Uterus (tissue), 3 donors: ENCODE measurements at regions not wholly inside any gene's neighbourhood (a gene's known extent, or its start where the extent isn't known, plus 50 kb on each side); places are given as distances from the start of the nearest gene placed in this dataset.

Experiments
- DNase-seq, 2 donors: peaks; one replicate each; pipeline ENCODE4 v3.0.0-alpha.2; 2019 to 2020
- H3K27ac ChIP-seq, 2 donors: fragments of 200-600 bp; sonication (generic); 1 replicate in 1 of 2; 2 replicates in 1 of 2; pipeline ENCODE4 v1.5.1; 2016 to 2018
- H3K27me3 ChIP-seq, 2 donors: fragments of 200-600 bp; sonication (generic); one replicate each; pipeline ENCODE4 v1.5.1; 2018 to 2019; ENCODE audit warnings: control low read depth in 1 of 2
- H3K36me3 ChIP-seq, 2 donors: fragments of 200-600 bp; sonication (generic); one replicate each; pipeline ENCODE4 v1.5.1; 2019; ENCODE audit warnings: control low read depth in 1 of 2
- H3K4me1 ChIP-seq, 2 donors: fragments of 200-600 bp; sonication (generic); one replicate each; pipeline ENCODE4 v1.5.1; 2018 to 2019; ENCODE audit warnings: control low read depth in 1 of 2
- H3K4me3 ChIP-seq, 2 donors: fragments of 200-600 bp; sonication (generic); 1 replicate in 1 of 2; 2 replicates in 1 of 2; pipeline ENCODE4 v1.5.1; 2018 to 2019; ENCODE audit warnings: mild to moderate bottlenecking in 1 of 2
- H3K9me3 ChIP-seq, 2 donors: fragments of 200-600 bp; sonication (generic); one replicate each; pipeline ENCODE4 v1.5.1; 2019; ENCODE audit warnings: control low read depth in 1 of 2
- CTCF ChIP-seq, 4 experiments: fragments of 200-600 bp in 2 of 4; fragments of 450-650 bp in 2 of 4; sonication (generic) in 2 of 4; IDR thresholded peaks; one replicate each; pipeline ENCODE4 v1.5.1; 2016 to 2019; ENCODE audit warnings: antibody characterized with exemption in 4 of 4, mild to moderate bottlenecking in 2 of 4, moderate library complexity in 1 of 4
- POLR2A ChIP-seq, 2 donors: fragments of 450-650 bp; IDR thresholded peaks; one replicate each; pipeline ENCODE4 v1.6.1; 2016; ENCODE audit warnings: antibody characterized with exemption in 2 of 2, mild to moderate bottlenecking in 1 of 2, moderate library complexity in 1 of 2
- intact Hi-C: fragments of 100-400 bp; cut with DNase I; formaldehyde crosslinking; loops from one replicate; pipeline ENCODE4 v1.15.1; 2023; ENCODE audit warnings: low total_unique reads
- donor health status: DM: yes; HTN: yes; CAD: no.

- Histone ChIP-seq H3K4me1 (no peaks in the 10 kb centered on the region), H3K27me3 (no peaks in the 10 kb centered on the region), H3K36me3 (no peaks in the 10 kb centered on the region), H3K4me3 (no peak overlapping the region), H3K9me3 (no peaks in the 10 kb centered on the region), H3K27ac (no peak overlapping the region)
- TF ChIP-seq CTCF (IDR thresholded peaks at IDR 0.05) (no peak), POLR2A (IDR thresholded peaks at IDR 0.05) (no peak)
- no peak for DNase-seq
- intact Hi-C loops: no loop called here
Measured at GRCh38 chr9:7688626-7689025, 111.0 kb downstream of the DMAC1 start.

GRCh38 chr9:7676609-7677156, 122.9 kb downstream of the DMAC1 start:
- H3K27me3 ChIP-seq: no peaks in the 10 kb centered on the region
- no peak for DNase-seq
- H3K9me3 ChIP-seq: no peaks in the 10 kb centered on the region
- H3K4me3 ChIP-seq: no peak overlapping the region
- no peaks in the 10 kb centered on the region for H3K36me3 ChIP-seq
- no peaks in the 10 kb centered on the region for H3K4me1 ChIP-seq
- intact Hi-C loops: no loop called here
- no peak overlapping the region for H3K27ac ChIP-seq
- TF ChIP-seq POLR2A (IDR thresholded peaks at IDR 0.05) (no peak), CTCF (IDR thresholded peaks at IDR 0.05) (no peak)

DNA sequence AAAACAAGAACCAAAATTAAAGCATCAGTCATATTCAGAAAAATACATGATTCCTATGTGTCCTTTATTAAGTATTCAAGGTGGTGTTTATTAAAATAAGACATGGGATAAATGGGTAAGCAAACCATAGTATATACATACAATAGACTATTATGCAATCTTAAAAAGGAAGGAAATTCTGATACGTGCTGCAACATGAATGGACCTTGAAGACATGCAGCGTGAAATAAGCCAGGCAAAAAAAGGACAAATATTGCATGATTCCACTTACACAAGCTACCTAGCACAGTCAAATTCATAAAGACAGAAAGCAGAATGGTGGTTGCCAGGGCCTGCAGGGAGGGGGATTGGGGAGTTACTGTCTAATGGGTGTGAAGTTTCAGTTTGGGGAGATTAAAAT, 127.7 kb downstream of the DMAC1 start:
- intact Hi-C loops: no loop called here
- TF ChIP-seq POLR2A (IDR thresholded peaks at IDR 0.05) (no peak), CTCF (IDR thresholded peaks at IDR 0.05) (no peak)
- no peaks in the 10 kb centered on the region for H3K9me3 ChIP-seq
- H3K4me1 ChIP-seq: no peaks in the 10 kb centered on the region
- H3K27ac ChIP-seq: no peak overlapping the region
- no peak overlapping the region for H3K4me3 ChIP-seq
- no peak for DNase-seq
- H3K36me3 ChIP-seq: no peaks in the 10 kb centered on the region
- no peaks in the 10 kb centered on the region for H3K27me3 ChIP-seq

DNA sequence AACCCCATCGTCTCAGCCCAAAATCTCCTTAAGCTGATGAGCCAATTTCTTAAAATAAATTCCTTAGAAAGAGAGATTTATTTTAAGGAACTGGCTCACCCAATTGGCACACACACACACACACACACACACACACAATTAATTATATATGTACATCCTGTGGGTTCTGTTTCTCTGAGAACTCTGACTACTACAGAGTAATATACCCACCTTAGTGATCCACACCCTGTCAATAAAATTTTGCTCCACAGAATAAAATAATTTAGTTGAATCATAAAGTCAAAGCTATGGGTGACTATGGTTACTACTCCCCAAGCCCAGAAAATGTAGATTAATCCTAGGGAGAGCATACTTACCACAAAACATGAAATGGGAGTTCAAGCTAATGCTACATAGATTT, 131.0 kb downstream of the DMAC1 start:
- no peak for TF ChIP-seq POLR2A (IDR thresholded peaks at IDR 0.05)
- no peak for TF ChIP-seq CTCF (IDR thresholded peaks at IDR 0.05)
- Histone ChIP-seq H3K36me3 (no peaks in the 10 kb centered on the region), H3K4me3 (no peak overlapping the region), H3K27me3 (no peaks in the 10 kb centered on the region), H3K27ac (no peak overlapping the region), H3K9me3 (no peaks in the 10 kb centered on the region), H3K4me1 (no peaks in the 10 kb centered on the region)
- no peak for DNase-seq
- intact Hi-C loops: no loop called here

DNA sequence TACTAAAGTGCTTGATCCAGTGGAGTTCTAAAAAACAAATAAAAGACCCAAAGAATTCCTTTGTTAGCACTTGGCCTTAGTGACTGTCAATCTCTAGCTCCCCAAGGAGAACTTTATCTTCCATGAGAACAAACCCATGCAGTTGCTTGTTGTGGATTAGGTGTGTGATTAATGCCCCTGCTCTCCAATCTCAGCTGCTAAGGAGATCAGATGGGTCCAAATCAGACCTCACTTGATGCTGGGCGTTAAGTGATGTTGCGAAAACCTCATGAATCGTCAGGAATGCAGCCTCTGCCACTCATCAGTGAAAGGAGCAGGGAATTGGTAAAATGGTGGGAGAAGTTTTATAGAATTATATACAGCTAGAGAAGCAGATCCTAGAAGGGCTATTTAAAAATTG, 133.7 kb downstream of the DMAC1 start:
- no peaks in the 10 kb centered on the region for H3K27me3 ChIP-seq
- no peaks in the 10 kb centered on the region for H3K36me3 ChIP-seq
- no peak for DNase-seq
- TF ChIP-seq POLR2A (IDR thresholded peaks at IDR 0.05): no peak
- no peak for TF ChIP-seq CTCF (IDR thresholded peaks at IDR 0.05)
- H3K4me3 ChIP-seq: no peak overlapping the region
- intact Hi-C loops: no loop called here
- H3K27ac ChIP-seq: no peak overlapping the region
- no peaks in the 10 kb centered on the region for H3K9me3 ChIP-seq
- no peaks in the 10 kb centered on the region for H3K4me1 ChIP-seq
